ENCODE measurements at regions not wholly inside any gene's neighbourhood (a gene's known extent, or its start where the extent isn't known, plus 50 kb on each side); places are given as distances from the start of the nearest gene placed in this dataset.

GRCh38 chr15:36481156-36481555, 98.3 kb upstream of the CDIN1 start:
- TF ChIP-seq CTCF (IDR thresholded peaks at IDR 0.05): no peak
- TF ChIP-seq POLR2A (IDR thresholded peaks at IDR 0.05): no peak

Data from lower leg skin (tissue), 3 donors.